GM18951 (cell line): ENCODE measurements at regions not wholly inside any gene's neighbourhood (a gene's known extent, or its start where the extent isn't known, plus 50 kb on each side); places are given as distances from the start of the nearest gene placed in this dataset.

Experiments
- POLR2A ChIP-seq: IDR thresholded peaks from 4 replicates; pipeline ENCODE4 v1.6.1; 2011; ENCODE audit warnings: mild to moderate bottlenecking; ENCODE audit not compliant: insufficient read length, insufficient read depth; ENCODE audit errors: extremely low read depth
- in situ Hi-C: fragments of 300-500 bp; cut with MboI; formaldehyde crosslinking; loops from one replicate; pipeline ENCODE4 v1.12.0; 2022; ENCODE audit warnings: low sequenced_read_pairs, mixed read lengths, inconsistent platforms; ENCODE audit not compliant: unreplicated experiment

- TF ChIP-seq POLR2A = no peak
- in situ Hi-C loops = no loop called here
Measured at GRCh38 chr12:40505327-40505726, 186.9 kb upstream of the CNTN1 start.

GRCh38 chr12:40508421-40508820, 183.8 kb upstream of the CNTN1 start:
- no peak for TF ChIP-seq POLR2A
- in situ Hi-C loops = no loop called here

GRCh38 chr12:40511341-40511740, 180.9 kb upstream of the CNTN1 start:
- TF ChIP-seq POLR2A = no peak
- in situ Hi-C loops = no loop called here

- in situ Hi-C loops = no loop called here
- TF ChIP-seq POLR2A = no peak
Measured at GRCh38 chr12:40515041-40515816, 177.0 kb upstream of the CNTN1 start.

- in situ Hi-C loops = no loop called here
- TF ChIP-seq POLR2A = no peak
Measured at GRCh38 chr12:40522837-40523236, 169.4 kb upstream of the CNTN1 start.

GRCh38 chr12:40525054-40525453, 167.2 kb upstream of the CNTN1 start:
- no peak for TF ChIP-seq POLR2A
- in situ Hi-C loops = no loop called here

GRCh38 chr12:40534828-40535227, 157.4 kb upstream of the CNTN1 start:
- in situ Hi-C loops = no loop called here
- no peak for TF ChIP-seq POLR2A

GRCh38 chr12:40551466-40551865, 140.8 kb upstream of the CNTN1 start:
- no peak for TF ChIP-seq POLR2A
- in situ Hi-C loops = no loop called here

- in situ Hi-C loops = no loop called here
- TF ChIP-seq POLR2A = no peak
Measured at GRCh38 chr12:40552868-40553267, 139.4 kb upstream of the CNTN1 start.

GRCh38 chr12:40557980-40558379, 134.3 kb upstream of the CNTN1 start:
- TF ChIP-seq POLR2A = no peak
- in situ Hi-C loops = no loop called here

GRCh38 chr12:40559865-40560264, 132.4 kb upstream of the CNTN1 start:
- in situ Hi-C loops = no loop called here
- no peak for TF ChIP-seq POLR2A

GRCh38 chr12:40560848-40561247, 131.4 kb upstream of the CNTN1 start:
- no peak for TF ChIP-seq POLR2A
- in situ Hi-C loops = no loop called here

- in situ Hi-C loops = no loop called here
- TF ChIP-seq POLR2A = no peak
Measured at GRCh38 chr12:40561395-40561966, 130.8 kb upstream of the CNTN1 start.

- in situ Hi-C loops = no loop called here
Measured at GRCh38 chr12:40565029-40565633, 127.1 kb upstream of the CNTN1 start.

More at GRCh38 chr12:40565029-40565633, 127.1 kb upstream of the CNTN1 start:
- TF ChIP-seq POLR2A = no peak
